PC-9 (cell line): ENCODE measurements at regions not wholly inside any gene's neighbourhood (a gene's known extent, or its start where the extent isn't known, plus 50 kb on each side); places are given as distances from the start of the nearest gene placed in this dataset.

Experiments
- CTCF ChIP-seq: fragments of 200-600 bp; sonication (generic); conservative IDR thresholded peaks from 2 replicates; pipeline ENCODE4 v1.6.1; 2017; ENCODE audit warnings: mixed run types, antibody characterized with exemption, mild to moderate bottlenecking, moderate library complexity
- EZH2 ChIP-seq: fragments of 200-600 bp; sonication (generic); IDR thresholded peaks from 2 replicates; pipeline ENCODE4 v1.8.0; 2017; ENCODE audit warnings: antibody characterized with exemption, low read depth

- TF ChIP-seq EZH2 (no peak), CTCF (no peak)
Observed at GRCh38 chr17:72520665-72521303, 400.0 kb downstream of the SOX9 start.
